ENCODE measurements at regions not wholly inside any gene's neighbourhood (a gene's known extent, or its start where the extent isn't known, plus 50 kb on each side); places are given as distances from the start of the nearest gene placed in this dataset.

DNA sequence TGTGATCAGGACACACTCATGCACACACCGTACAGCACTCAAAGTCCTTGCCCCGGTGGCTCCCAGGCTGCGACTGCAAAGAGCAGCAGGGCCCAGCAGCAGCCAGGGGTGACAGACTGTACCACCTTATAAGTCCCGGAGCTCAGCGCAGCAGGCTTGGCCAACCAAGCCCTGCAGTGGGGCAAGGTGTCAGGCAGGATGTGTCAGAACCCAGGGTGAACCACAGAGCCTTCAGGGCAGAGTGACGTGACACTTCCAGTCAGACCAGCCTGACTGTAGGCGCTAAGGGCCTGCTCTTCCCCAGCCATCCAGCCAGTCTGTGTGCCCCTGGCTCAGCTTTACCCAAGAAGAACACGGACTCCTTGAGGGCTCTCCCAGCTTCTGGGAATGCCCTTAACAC is 204.1 kb downstream of the COPRS start:
- TF ChIP-seq RCOR1 (IDR thresholded peaks at IDR 0.05; ENCODE audit: borderline replicate concordance in 1 of 2, low read depth in 2 of 2, low read length in 2 of 2) (no peak), POU5F1 (IDR thresholded peaks at IDR 0.05; ENCODE audit: borderline replicate concordance, low read depth, low read length, partially characterized antibody) (no peak), GABPA (tag; conservative IDR thresholded peaks at IDR 0.05; ENCODE audit: low read depth) (no peak), CTCF (IDR thresholded peaks at IDR 0.05 in 2 of 3, conservative IDR thresholded peaks at IDR 0.05 in 1 of 3; ENCODE audit: insufficient read depth in 2 of 3, low read depth in 1 of 3, low read length in 3 of 3) (no peak), HNRNPH1 (optimal IDR thresholded peaks at IDR 0.05; ENCODE audit: low read depth, low read length) (no peak), ZNF174 (CRISPR knock-in tag; IDR thresholded peaks at IDR 0.05) (no peak), DPF2 (IDR thresholded peaks at IDR 0.05) (no peak), HCFC1 (IDR thresholded peaks at IDR 0.05; ENCODE audit: low read depth, low read length) (no peak), ZNF79 (CRISPR knock-in tag; IDR thresholded peaks at IDR 0.05; ENCODE audit: low read depth) (no peak), GATAD2B (IDR thresholded peaks at IDR 0.05; ENCODE audit: borderline replicate concordance) (no peak), FOXK1 (CRISPR knock-in tag; IDR thresholded peaks at IDR 0.05; ENCODE audit: borderline replicate concordance) (no peak), FOXM1 (IDR thresholded peaks at IDR 0.05; ENCODE audit: low read depth) (no peak), FOXM1 (CRISPR knock-in tag; IDR thresholded peaks at IDR 0.05; ENCODE audit: low read depth) (no peak)
- TF ChIP-seq, protein P1, sequence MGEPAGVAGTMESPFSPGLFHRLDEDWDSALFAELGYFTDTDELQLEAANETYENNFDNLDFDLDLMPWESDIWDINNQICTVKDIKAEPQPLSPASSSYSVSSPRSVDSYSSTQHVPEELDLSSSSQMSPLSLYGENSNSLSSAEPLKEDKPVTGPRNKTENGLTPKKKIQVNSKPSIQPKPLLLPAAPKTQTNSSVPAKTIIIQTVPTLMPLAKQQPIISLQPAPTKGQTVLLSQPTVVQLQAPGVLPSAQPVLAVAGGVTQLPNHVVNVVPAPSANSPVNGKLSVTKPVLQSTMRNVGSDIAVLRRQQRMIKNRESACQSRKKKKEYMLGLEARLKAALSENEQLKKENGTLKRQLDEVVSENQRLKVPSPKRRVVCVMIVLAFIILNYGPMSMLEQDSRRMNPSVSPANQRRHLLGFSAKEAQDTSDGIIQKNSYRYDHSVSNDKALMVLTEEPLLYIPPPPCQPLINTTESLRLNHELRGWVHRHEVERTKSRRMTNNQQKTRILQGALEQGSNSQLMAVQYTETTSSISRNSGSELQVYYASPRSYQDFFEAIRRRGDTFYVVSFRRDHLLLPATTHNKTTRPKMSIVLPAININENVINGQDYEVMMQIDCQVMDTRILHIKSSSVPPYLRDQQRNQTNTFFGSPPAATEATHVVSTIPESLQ (CRISPR knock-in tag; IDR thresholded peaks at IDR 0.05): no peak
